GM12878 (cell line): ENCODE measurements at regions not wholly inside any gene's neighbourhood (a gene's known extent, or its start where the extent isn't known, plus 50 kb on each side); places are given as distances from the start of the nearest gene placed in this dataset.

Experiments used
- ATAC-seq: fragments of 200-7000 bp; cut with Tn5 transposase; 3 replicates; pipeline ENCODE4 v1.9.1; 2020; ENCODE audit warnings: mild to moderate bottlenecking, moderate library complexity
- BruUV-seq: library from RNA; stranded (reverse); fragments of 400-500 nt; replicated peaks from 2 replicates; lab custom pipeline; 2021; lab: Mats Ljungman, UMichigan
- CTCF ChIA-PET: fragments of 300-600 bp; sonication (Branson Sonifier 250); formaldehyde crosslinking; extraction: SDS; loops from one replicate; lab custom pipeline; 2021; ENCODE audit warnings: inconsistent platforms; lab: Yijun Ruan, JAX
- POLR2A ChIA-PET: fragments of 350-600 bp; formaldehyde crosslinking; extraction: SDS; loops from one replicate; lab custom pipeline; 2021; ENCODE audit warnings: inconsistent platforms; lab: Charles Lee
- RAD21 ChIA-PET: fragments of 300-600 bp; sonication (Branson Sonifier 250); formaldehyde crosslinking; loops from one replicate; lab custom pipeline; 2023; ENCODE audit warnings: antibody characterized with exemption; ENCODE audit not compliant: unreplicated experiment; lab: Charles Lee
- SMC1A ChIA-PET: fragments of 300-600 bp; sonication (Branson Sonifier 250); formaldehyde crosslinking; loops from one replicate; lab custom pipeline; 2023; ENCODE audit not compliant: unreplicated experiment, uncharacterized antibody; lab: Charles Lee
- DNase-seq: peaks from one replicate; pipeline ENCODE4 v3.0.0-alpha.2; 2011; ENCODE audit warnings: low read depth, low spot score
- FAIRE-seq: peaks from 3 replicates; lab custom pipeline; 2011; peaks lifted over from hg19 to GRCh38; lab: Jason Lieb, UNC
- H2AFZ ChIP-seq: 2 replicates; pipeline ENCODE4 v1.6.0; 2011; ENCODE audit warnings: low read depth, low read length, control low read depth; ENCODE audit not compliant: control insufficient read depth
- H3K27ac ChIP-seq: 2 replicates; pipeline ENCODE4 v1.5.1; 2011; ENCODE audit warnings: control low read depth; ENCODE audit not compliant: control insufficient read depth, insufficient read depth
- H3K27me3 ChIP-seq, 2 experiments: replicated peaks in 1 of 2; 2 replicates each; pipeline versions ENCODE4 v1.6.0 to v1.6.1; 2011; ENCODE audit warnings: low read length in 1 of 2; ENCODE audit not compliant: control insufficient read depth in 2 of 2, insufficient read depth in 2 of 2
- H3K36me3 ChIP-seq, 2 experiments: 2 replicates each; pipeline ENCODE4 v1.5.1; 2011; ENCODE audit warnings: low read length in 1 of 2; ENCODE audit not compliant: control insufficient read depth in 2 of 2, insufficient read depth in 2 of 2
- H3K4me1 ChIP-seq: 2 replicates; pipeline ENCODE4 v1.6.1; 2011; ENCODE audit warnings: mild to moderate bottlenecking, low read length, moderate library complexity, mixed read lengths; ENCODE audit not compliant: control insufficient read depth, insufficient read depth
- H3K4me2 ChIP-seq: 2 replicates; pipeline ENCODE4 v1.6.0; 2011; ENCODE audit warnings: control low read depth; ENCODE audit not compliant: control insufficient read depth, insufficient read depth
- H3K4me3 ChIP-seq: fragments of 200-600 bp; sonication (generic); 2 replicates; pipeline ENCODE4 v1.5.1; 2016
- H3K79me2 ChIP-seq: 2 replicates; pipeline ENCODE4 v1.6.0; 2011; ENCODE audit warnings: low read length; ENCODE audit not compliant: control insufficient read depth, insufficient read depth
- H3K9ac ChIP-seq: 2 replicates; pipeline ENCODE4 v1.8.0; 2011; ENCODE audit warnings: low read length, control low read depth, mixed read lengths; ENCODE audit not compliant: control insufficient read depth, insufficient read depth
- H3K9me3 ChIP-seq: replicated peaks from 3 replicates; pipeline ENCODE4 v1.5.1; 2011; ENCODE audit warnings: mild to moderate bottlenecking, low read length; ENCODE audit not compliant: control insufficient read depth, insufficient read depth
- H4K20me1 ChIP-seq: 2 replicates; pipeline ENCODE4 v1.6.0; 2011; ENCODE audit not compliant: control insufficient read depth, insufficient read depth
- BMI1 ChIP-seq: fragments of 450-650 bp; IDR thresholded peaks from 2 replicates; pipeline ENCODE4 v1.6.1; 2016; ENCODE audit warnings: mild to moderate bottlenecking, moderate library complexity, borderline replicate concordance
- CHD1 ChIP-seq: IDR thresholded peaks from 2 replicates; pipeline ENCODE4 v1.6.1; 2012; ENCODE audit warnings: low read depth, low read length, improper control_type of control experiment
- GABPA ChIP-seq: IDR thresholded peaks from 2 replicates; pipeline ENCODE4 v1.6.1; 2014; ENCODE audit warnings: antibody characterized with exemption, low read depth, mild to moderate bottlenecking, inconsistent platforms
- HDAC6 ChIP-seq: fragments of 200-600 bp; sonication (generic); IDR thresholded peaks from one replicate; pipeline ENCODE4 v1.8.0; 2017; ENCODE audit warnings: antibody characterized with exemption; ENCODE audit not compliant: unreplicated experiment
- MTA2 ChIP-seq: fragments of 450-650 bp; IDR thresholded peaks from 2 replicates; pipeline ENCODE4 v1.6.1; 2016; ENCODE audit warnings: low read depth, mild to moderate bottlenecking, moderate library complexity
- NR2C2 ChIP-seq: IDR thresholded peaks from 2 replicates; pipeline ENCODE4 v1.6.1; 2011; ENCODE audit warnings: borderline replicate concordance, low read depth; ENCODE audit not compliant: control insufficient read depth, insufficient read length
- POLR2AphosphoS5 ChIP-seq: IDR thresholded peaks from 2 replicates; pipeline ENCODE4 v1.6.1; 2011; ENCODE audit warnings: mild to moderate bottlenecking, low read length, inconsistent platforms
- WGBS: methylation state at CpG from one replicate; pipeline ENCODE4 v1.1.6; 2016; ENCODE audit warnings: low lambda C conversion rate; ENCODE audit not compliant: insufficient replicate concordance, insufficient coverage; ENCODE audit errors: missing lambda C conversion rate; 5-methylcytosine and 5-hydroxymethylcytosine counted together
- in situ Hi-C: fragments of 300-500 bp; cut with MboI; formaldehyde crosslinking; loops from 9 replicates; pipeline ENCODE4 v1.14.3; 2018; ENCODE audit warnings: mixed read lengths
- intact Hi-C: fragments of 100-400 bp; cut with micrococcal nuclease; formaldehyde crosslinking; loops from one replicate; pipeline ENCODE4 v1.14.2; 2022; ENCODE audit not compliant: unreplicated experiment
- TF ChIP-seq, protein P1 (sequence below): IDR thresholded peaks from 2 replicates; pipeline ENCODE4 v1.6.1; 2011; ENCODE audit warnings: borderline replicate concordance, low read depth, mild to moderate bottlenecking, moderate library complexity, low read length; ENCODE audit not compliant: insufficient read depth, poor library complexity, severe bottlenecking

DNA sequence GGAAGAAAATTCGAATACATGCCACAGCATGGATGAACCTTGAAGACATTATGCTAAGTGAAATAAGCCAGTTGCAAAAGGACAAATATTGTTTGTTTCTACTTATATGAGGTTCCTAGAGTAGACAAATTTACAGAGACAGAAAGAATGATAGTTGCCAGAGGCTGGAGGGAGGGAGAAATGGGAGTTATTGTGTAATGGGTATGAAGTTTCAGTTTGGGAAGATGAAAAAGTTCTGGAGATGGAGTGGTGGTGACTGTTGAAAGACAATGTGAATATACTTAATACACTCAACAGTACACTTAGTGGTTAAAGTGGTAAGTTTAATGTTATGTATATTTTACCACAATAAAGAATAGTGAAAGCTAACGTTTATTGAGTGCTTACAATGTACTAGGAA, 99.6 kb upstream of the SLC44A1 start:
- no TSS peak for BruUV-seq
- in situ Hi-C loops, result no loop called here

DNA sequence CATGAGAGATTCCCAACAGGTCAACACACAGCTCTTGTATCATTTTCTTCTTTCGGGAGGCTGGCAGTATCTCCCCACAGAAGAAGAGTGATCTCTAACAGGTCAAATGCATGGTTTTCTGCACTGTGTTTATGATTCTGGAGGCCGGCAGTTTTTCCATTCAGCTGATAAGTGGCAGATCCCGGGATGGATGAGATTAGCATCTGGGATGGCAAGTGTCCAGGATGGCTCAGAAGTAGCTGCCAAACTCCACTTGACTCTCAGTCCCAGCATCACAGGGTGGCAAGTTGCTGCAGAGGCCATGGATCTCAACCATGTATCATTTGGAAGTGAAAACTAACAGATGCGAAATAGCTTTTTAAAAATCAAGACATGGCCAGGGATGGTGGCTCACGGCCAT, 97.8 kb upstream of the SLC44A1 start:
- Histone ChIP-seq H3K27me3 (no peaks in the 10 kb centered on the region), H3K4me2 (no peak overlapping the region), H3K9me3 (no peaks in the 10 kb centered on the region), H3K79me2 (no peaks in the 10 kb centered on the region), H4K20me1 (no peaks in the 10 kb centered on the region), H3K4me1 (peaks cover 2% of the 10 kb centered on the region; the same call in 1 of the 2 replicates), H3K9ac (no peak overlapping the region), H3K36me3 (no peaks in the 10 kb centered on the region), H3K27ac (no peak overlapping the region), H3K4me3 (no peak overlapping the region), H2AFZ (no peak overlapping the region)
- CTCF ChIA-PET, result interaction anchor here (1.3 kb wide), 1 partner anchor 284 kb away, joined by 4 read pairs; no protein-coding TSS in a partner anchor
- 31% methylated on average over 5 of the region's 5 CpGs for WGBS
- SMC1A ChIA-PET, result interaction anchor here (1.1 kb wide), 1 partner anchor 366 kb away, joined by 3 read pairs; no protein-coding TSS in a partner anchor
- RAD21 ChIA-PET, result no interaction called here
- FAIRE-seq (no peak), ATAC-seq (no peak), DNase-seq (no peak)
- intact Hi-C loops, result no loop called here
- TF ChIP-seq NR2C2 (no peak), MTA2 (no peak)
- TF ChIP-seq, protein P1, sequence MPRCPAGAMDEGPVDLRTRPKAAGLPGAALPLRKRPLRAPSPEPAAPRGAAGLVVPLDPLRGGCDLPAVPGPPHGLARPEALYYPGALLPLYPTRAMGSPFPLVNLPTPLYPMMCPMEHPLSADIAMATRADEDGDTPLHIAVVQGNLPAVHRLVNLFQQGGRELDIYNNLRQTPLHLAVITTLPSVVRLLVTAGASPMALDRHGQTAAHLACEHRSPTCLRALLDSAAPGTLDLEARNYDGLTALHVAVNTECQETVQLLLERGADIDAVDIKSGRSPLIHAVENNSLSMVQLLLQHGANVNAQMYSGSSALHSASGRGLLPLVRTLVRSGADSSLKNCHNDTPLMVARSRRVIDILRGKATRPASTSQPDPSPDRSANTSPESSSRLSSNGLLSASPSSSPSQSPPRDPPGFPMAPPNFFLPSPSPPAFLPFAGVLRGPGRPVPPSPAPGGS, result no peak
- BruUV-seq, result no TSS peak
- in situ Hi-C loops, result no loop called here
- POLR2A ChIA-PET, result no interaction called here

More for the DNA sequence above, 99.6 kb upstream of the SLC44A1 start:
- Histone ChIP-seq H2AFZ (no peak overlapping the region), H3K79me2 (no peaks in the 10 kb centered on the region), H3K4me3 (no peak overlapping the region), H3K9ac (no peak overlapping the region), H3K36me3 (no peaks in the 10 kb centered on the region), H3K4me1 (peaks cover 2% of the 10 kb centered on the region; the same call in 1 of the 2 replicates), H3K4me2 (no peak overlapping the region), H3K9me3 (no peaks in the 10 kb centered on the region), H3K27ac (no peak overlapping the region), H4K20me1 (no peaks in the 10 kb centered on the region), H3K27me3 (no peaks in the 10 kb centered on the region)
- WGBS, result 18% methylated on average over 2 of the region's 2 CpGs
- SMC1A ChIA-PET, result interaction anchor here (0.9 to 1.3 kb wide), 2 partner anchors 10 to 16 kb away, joined by 3 read pairs; no protein-coding TSS in a partner anchor
- DNase-seq (no peak), FAIRE-seq (no peak), ATAC-seq (no peak)
- TF ChIP-seq GABPA (no peak), POLR2AphosphoS5 (no peak), BMI1 (no peak), CHD1 (no peak), HDAC6 (no peak)
- CTCF ChIA-PET, result no interaction called here
- RAD21 ChIA-PET, result no interaction called here
- intact Hi-C loops, result no loop called here
- POLR2A ChIA-PET, result no interaction called here
